NOMO-1 treated with DMSO at 0.1 percent for 48 hours (cell line): ENCODE measurements at regions not wholly inside any gene's neighbourhood (a gene's known extent, or its start where the extent isn't known, plus 50 kb on each side); places are given as distances from the start of the nearest gene placed in this dataset.
A peak's percentile ranks its signal among the peaks of the same experiment; 100 is the strongest.
"Not testable (repeated sequence)": the region's sequence is repeated elsewhere in the genome, so short reads cannot be mapped to it uniquely, and the experiment has no call there.

Experiments
- DNase-seq: peaks from one replicate; lab custom pipeline; 2025; ENCODE audit not compliant: unreplicated experiment; lab: John Stamatoyannopoulos, UW

DNA sequence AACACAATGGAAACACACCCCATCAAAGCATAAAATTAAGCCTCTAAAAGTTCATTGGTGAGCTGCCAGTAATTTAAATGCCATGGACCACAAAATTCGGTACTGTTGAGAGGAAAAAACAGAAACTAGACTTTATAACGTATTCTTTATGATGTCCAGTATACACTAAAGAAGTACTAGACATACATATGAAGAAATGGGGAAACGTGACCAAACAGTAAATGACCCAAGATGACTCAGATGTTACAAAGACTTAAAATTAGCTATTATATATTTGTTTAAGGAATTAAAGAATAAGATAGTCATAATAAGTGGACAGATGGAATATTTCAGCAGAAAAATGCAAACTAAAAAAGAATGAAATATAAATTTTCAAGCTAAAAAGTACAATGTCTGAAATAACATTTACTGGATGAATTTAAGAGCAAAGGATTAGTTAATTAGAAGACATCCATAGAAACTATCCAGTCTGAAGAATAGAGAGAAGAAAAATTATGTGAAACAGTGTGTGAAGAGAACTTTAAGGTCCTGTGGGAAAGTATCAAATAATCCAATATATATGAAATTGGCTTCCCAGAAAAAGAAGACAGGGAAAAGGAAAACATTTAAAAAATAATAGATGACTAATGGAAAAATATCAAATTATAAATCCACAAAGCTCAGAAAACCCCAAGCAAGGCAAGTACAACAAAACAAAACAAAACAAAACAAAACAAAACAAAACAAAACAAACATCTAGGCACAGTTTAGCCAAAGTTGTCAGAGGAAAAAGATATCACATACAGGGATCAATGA lies 69.4 kb downstream of the SAMD9 start:
- peak; percentile 77 for DNase-seq

DNA sequence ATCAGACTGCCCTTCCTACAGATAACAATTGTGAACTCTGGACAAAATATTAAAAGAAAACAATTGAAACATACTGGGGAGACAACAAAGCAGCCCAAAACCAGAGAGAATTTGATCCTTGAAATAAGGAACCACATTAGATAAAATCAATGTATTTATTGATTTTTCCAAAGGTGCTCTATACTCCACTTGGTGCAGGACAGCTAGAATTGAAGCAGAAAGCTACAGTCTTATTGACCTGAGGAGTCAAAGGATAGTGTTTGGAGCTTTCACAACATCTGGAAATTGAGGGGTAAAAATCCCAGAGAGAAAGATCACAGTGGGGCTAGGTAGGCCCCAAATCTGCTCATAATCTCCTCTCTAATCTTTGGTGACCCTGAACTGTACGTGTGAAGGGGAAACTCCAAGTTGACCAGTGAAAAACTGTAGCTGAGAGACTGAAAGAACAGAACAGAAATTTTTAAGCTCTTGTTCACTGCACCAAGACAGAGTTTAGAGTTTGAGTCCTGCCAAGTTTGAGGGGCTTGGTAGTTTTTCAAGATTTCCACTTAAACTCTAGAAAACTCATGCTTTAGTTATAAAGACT lies 70.2 kb downstream of the SAMD9 start:
- DNase-seq = no peak

DNA sequence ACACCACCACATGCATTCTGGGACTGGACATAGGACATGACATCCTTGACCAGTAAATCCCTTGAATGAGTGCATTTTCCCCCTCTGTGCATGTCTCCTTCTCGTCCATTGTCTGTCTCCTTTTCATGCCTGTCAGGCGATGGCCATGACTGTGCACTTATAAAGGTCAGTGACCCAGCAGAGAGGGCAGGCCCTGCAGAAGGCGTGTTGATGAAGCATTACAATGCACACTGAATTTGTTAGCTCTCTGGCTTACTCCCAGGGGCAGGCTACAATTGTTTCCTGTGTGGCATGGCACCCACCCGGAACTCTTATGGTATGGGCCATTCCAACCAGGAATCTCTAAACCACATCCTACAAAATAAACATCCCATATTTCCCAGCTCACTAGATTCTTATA lies 71.1 kb downstream of the SAMD9 start:
- DNase-seq = peak; percentile 29

DNA sequence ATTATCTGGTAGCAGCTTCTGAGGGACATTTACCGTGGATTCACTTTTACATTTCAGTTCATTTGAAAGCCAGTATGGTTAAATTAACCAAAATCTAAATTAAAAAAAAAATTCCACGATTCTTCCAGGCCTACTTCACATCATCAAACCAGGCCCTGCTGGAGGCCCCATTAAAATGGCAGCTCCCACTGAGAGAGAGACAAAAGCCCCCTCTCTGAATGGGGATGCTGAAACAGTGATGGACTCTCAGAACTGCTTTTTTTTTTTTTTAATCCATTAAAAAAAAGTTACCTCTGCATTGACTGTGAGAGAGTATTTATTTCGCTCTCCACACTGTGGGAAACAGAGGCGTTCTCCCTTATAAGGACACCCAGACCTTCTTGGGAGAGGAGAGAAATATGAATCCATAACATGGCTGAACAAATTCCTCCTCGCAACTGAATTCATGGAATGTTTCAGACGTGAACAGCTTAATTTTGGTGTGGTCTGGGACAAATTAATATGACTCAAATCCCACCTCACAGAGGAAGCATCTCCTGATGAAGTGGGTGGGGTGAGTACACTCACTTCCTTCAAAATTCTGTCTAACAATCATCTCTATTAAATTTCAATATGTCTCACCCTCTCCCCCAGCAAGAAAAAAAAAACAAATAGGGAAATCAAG lies 73.5 kb downstream of the SAMD9 start:
- no peak for DNase-seq

DNA sequence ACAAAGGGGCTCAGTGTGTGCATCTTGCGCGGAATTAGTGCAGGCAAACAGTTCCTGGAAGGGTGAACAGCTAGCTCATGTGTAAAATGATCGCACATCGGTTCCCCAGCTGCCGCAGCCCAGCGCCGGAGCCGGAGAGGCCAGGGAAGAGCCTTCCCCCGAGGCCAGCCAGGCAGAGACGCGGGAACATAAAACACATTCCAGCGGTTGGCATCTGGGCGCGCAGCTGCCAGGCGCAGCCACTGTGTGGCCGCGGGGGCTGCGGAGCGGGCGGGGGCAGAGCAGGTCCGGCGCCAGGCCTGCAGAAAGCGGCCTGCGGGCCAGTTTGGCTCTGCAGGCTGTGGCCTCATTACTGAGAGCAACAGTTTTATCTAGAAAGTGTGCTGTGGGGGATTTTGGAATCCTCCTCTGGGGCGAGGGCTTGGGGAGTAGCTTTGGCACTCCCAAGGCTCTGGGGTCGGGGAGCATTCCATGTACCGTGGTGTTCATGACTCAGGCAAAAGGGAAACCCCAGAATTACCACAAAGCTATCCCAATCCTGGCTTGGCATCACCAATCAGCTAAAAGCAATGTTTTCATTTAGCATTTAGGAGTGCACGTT lies 74.3 kb downstream of the SAMD9 start:
- DNase-seq = peak; percentile 45

DNA sequence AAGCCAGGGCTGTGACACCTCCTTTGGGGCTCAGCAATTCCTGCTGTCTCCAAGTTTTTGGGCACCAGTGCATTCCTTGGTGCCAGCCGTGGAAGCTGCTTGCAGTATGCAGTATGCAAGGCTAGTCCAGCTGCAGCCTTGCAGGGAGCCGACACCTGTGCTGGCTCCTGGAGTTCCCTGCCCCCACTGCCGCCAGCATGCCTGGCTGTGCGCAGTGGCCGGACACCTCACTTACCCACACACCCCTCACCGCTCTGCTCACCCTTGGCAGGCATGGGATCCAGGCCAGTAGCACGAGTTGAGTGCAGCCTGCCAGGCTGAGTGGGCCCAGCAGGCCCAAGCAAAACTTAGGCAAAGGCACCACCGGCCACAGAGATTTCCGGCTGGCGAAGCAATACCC lies 77.4 kb downstream of the SAMD9 start:
- DNase-seq = no peak

DNA sequence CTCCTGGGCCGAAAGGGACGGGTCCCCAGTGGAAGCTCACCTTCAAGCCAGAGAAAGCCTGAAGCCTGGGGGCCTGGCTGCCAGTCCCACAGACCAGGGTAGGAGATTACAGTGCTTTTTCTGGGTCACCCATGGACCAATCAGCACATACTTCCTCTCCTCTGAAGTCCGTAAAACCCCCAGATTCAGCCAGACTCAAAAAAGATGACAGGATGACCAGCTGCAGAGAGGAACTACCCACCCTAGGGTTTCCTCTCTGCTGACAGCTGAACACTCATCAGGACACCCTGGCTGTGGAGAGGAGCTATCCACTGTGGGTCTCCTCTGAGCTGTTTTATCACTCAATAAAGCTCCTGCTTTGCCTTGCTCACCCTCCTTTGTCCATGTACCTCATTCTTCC lies 78.0 kb downstream of the SAMD9 start:
- peak; percentile 42 for DNase-seq

DNA sequence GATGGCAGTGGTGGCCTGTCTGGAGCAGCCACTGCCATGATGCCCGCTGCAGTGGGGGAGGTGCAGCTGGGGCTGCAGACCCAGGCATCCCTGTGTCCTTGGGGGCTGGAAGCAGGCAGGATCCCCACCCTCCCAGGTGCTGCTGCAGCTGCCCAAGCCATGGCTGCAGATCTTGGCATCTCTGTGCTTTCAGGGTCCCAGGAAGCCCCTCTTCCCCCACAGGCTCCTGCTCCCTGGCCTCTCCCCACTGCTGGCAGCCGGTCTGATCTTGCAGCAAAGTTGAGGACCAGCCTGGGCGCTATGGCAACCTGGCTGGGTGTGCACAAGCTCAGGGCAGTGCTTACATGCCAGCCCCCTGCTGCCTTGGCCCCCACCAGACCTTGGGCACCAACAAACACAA lies 78.5 kb downstream of the SAMD9 start:
- DNase-seq = no peak

DNA sequence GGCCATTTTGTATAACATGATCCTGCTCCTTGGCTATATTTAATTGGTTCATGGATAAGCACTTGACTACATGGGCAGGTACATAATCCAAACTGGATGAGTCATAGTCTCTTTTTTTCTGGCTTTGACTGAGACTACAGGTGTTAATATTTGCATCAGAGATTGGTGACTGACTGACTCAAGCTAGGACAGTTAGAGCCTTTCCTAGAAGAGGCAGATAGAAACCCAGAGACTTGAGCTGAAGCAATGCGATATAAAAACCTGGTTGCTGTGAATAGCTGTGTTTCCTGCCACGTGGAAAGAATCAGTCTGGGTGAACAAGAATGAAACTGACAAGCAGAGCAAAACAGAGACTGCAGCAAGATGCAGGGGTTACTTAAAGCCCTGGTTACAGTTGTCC lies 81.0 kb downstream of the SAMD9 start:
- DNase-seq = no peak

DNA sequence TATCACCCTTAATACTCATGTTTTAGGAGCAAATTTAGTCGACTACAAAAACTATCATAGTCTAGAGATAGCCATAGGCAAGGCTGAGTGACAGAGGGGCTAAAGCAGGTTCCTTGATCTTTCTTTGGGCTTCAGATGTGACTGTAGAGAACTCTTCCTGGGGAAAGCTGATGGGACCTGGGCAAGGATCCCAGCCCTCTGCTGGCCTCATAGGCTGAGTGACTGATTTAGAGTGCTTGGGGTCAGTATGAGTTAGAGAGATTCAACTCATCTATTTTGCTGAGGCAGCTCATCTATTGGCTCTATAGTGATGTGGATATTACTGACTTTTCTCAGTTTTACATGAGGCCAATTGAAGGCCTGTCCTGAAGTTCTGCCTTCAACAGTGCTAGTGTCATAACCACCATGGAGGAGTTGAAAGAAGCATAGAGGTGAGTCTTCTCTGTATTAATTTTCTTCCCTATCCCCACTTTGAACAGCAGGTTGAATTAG lies 81.6 kb downstream of the SAMD9 start:
- no peak for DNase-seq

DNA sequence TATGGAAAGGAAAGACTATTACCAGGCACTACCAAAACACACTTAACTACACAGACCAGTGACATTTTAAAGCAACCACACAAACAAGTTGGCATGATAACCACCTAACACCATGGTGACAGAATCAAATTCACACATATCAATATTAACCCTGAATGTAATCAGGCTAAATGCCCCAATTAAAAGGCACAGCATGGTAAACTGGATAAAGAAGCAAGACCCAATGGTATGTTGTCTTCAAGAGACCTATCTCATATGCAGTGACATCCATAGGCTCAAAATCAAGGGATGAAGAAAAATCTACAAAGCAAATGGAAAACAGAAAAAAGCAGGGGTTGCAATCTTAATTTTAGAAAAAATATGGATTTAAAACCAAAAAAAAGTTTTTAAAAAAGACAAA lies 86.0 kb downstream of the SAMD9 start:
- no peak for DNase-seq

DNA sequence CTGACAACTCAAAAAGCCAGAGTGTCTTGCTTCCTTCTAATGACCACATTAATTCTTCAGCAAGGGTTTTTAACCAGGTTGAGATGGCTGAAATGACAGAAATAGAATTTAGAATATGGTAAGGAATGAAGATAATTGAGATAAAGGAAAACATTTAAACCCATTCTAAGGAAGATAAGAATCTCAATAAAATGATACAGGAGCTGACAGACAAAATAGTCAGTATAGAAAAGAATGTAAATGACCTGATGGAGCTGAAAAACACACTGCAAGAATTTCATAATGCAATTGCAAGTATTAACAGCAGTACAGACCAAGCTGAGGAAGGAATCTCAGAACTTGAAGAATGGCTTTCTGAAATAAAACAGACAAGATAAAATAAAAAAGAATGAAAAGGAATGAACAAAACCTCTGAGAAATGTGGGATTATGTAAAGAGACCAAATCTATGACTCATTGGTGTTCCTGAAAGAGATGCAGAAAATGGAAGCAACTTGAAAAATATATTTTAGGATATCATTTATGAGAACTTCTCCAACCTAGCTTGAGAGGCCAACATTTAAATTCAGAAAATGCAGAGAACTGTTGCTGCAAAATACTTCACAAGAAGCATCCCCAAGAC lies 87.1 kb downstream of the SAMD9 start:
- no peak for DNase-seq

DNA sequence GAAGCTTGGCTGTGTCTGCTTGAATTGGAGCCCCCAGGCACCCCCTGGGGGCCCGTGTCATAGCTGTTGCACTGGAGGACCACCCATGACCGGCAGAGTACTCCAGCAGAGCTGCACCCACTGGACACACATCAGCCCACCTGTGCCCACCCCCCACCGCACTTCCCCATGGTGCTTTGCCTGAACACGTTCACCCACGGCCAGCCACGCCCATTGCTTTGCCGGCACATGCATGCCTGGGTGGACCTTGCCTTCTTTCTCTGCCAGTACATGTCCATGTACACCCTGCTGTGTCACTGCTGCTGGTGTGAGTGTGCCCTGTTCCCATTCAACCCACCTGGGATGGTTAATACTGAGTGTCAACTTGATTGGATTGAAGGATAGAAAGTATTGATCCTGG lies 88.7 kb downstream of the SAMD9 start:
- no peak for DNase-seq

DNA sequence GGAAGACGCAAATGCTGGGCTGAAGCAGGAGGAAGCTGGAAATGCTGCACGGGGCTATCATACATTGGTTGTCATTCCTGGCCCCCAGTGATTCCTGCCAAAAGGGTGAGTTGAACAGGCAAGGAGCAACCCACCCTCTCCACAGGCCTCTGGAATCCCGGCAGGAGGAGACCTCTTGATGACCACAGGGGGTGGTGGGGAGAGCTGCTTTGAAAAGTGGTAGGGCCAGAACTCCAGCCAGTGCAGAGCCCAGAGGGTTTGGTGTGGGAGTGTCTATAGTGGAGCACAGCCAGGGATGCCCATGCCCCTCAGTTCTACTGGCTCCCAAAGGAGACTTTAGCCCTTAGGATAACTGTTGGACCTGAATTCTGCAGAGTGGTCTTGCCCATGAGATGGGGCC lies 89.2 kb downstream of the SAMD9 start:
- no peak for DNase-seq

DNA sequence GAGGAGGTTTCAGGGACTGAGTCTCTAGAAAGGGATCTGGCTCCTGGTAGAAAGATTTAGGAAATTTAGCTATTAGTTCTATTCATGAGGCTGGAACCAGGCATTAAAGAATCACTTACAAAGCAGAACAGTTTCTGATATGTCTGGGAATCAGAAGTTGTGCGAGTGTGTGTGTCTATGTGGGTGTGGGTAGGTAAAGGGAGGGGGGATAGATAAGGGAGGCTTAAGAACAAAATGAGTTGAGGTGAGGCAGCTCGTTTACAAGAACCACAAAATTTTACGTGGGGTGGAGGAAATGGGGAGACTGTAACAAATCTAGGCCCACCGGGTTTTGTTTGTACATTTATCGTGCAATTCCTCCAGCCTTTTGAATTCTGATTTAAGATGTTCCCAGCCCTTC lies 90.7 kb downstream of the SAMD9 start:
- no peak for DNase-seq

DNA sequence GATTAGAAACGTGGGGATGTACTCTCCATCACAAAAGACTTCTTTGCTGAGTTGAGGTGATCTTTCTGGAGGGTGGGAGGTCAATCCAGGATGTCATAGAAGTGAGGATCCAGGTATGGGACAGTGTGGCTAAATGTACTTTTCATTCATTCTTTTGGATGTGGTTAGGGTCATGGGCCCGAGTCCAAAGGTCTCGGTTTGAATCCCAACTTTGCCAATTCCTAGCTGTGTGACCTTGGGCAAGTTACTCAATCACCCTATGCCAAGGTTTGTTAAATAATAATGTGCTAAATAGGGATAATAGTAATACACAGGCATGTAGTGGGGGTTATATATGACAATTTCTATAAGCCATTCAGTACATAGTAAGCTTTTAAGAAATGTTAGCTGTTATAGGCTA lies 91.4 kb downstream of the SAMD9 start:
- DNase-seq = no peak

DNA sequence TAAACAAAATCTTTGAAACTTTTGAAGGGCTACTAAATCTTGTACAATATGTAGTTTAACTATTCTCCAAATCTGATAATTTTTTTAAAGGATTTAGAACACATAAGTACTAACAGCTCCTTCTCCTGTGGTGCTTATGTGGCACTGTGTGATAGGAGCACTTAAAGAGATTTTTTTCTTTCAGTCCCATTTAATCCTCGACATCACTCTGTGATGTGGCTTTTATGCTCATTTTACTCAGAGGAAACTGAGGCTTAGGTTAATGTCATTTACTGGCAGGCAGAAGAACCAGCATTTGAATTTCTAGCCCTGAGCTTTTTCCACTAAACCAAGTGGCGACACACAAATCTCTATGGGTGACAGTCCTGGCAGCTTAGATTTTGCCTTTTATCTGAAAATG lies 92.4 kb downstream of the SAMD9 start:
- DNase-seq = no peak

DNA sequence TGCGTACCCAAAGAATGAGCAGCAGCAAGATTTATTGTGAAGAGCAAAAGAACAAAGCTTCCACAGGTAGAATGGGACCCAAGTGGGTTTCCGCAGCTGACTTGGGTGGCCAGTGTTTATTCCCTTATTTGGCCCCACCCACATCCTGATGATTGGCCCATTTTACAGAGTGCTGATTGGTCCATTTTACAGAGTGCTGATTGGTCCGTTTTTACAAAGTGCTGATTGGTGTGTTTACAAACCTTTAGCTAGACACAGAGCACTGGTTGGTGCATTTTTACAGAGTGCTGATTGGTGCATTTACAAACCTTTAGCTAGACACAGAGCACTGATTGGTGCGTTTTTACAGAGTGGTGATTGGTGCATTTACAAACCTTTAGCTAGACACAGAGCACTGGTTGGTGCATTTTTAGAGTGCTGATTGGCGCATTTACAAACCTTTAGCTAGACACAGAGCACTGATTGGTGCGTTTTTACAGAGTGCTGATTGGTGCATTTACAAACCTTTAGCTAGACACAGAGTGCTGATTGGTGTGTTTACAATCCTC lies 94.8 kb downstream of the SAMD9 start:
- DNase-seq = not testable (repeated sequence)

DNA sequence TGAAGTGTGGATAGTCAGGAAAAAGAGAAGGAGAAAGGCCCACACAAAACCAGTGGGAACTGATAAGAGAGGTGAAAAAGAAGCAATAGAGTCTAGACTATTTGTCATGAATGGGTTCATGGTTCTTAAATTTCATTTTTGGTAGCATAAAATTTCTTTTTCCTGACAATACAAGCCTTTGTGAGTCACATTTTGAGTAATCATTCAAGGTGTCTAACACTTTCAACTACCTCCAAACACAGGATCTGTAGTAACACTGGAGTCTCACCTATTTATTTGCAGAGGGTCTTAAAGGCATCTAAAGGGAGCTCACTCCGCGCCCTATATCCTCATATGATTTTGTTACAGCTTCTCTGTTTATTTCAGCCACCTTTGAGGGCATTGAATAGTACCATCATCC lies 96.0 kb downstream of the SAMD9 start:
- no peak for DNase-seq

DNA sequence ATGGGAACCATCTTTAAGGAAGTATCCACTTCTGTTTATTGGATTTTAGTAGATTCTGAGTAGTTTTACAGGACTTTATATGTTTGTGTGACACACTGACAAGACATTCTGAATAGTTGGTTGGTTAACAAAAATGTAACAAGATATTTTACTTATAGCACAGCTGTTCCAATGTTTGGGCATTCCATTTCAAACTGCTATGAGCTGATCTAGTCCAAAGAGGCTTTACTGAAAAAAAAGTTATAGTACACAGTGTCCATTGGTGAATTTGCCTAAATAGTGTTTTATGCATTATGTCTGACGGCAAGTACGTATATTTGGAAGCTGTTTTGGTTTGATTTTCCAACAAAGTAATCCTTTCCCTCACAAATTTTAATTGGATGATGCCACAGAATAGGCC lies 99.1 kb downstream of the SAMD9 start:
- no peak for DNase-seq
